GM21381 (cell line): ENCODE measurements at regions not wholly inside any gene's neighbourhood (a gene's known extent, or its start where the extent isn't known, plus 50 kb on each side); places are given as distances from the start of the nearest gene placed in this dataset.

Experiments
- ATAC-seq: cut with Tn5 transposase; IDR thresholded peaks from one replicate; pipeline ENCODE4 v1.9.1; 2021; ENCODE audit warnings: mild to moderate bottlenecking, moderate library complexity; ENCODE audit not compliant: unreplicated experiment

GRCh38 chr16:73505577-73505976 is 457.6 kb upstream of the ZFHX3 start:
- no peak for ATAC-seq

DNA sequence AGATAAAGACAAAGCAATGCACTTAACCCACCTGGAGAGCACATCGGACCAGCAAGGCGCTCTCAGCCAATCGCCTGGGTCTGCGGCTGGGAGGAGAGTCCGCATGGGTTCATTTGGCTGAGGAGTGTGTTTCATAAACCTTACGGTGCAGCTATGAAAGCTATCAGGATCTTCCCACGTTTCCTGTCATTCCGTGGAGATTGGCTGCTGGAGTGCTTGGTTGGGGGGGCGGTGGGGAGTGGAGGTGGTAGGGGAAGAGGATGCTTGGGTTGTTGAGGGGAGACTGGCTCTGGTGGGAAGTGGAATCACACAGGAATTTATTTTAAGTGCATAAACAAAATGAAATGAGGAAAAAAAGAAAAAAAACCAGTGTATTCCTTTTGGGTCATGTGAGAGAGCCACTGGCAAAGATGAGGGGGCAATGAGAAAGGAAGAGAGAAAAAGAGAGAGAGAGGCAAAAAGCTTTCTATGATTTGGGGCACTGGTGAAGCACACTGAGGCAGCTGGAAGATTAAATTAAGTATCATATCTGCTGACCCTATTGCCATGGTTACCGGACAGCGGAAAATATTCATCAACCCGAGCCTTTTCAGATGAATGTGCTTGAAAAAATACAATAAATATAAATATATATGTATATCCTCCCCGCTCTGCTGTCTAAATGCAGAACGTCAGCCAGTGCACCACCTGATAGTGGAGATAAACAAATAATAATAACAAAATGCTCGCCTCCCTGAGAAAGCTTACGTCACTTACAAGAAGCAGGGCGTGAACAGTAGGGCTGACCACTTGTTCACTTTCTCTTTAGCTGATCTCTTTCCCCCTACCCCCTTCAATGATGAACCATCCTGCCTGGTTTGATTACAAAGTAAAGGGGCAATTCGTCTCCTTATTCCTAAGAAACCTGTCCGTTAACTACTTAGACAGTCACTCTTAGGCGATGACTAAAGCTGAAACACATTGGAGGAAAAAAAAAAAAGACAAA is 457.0 kb upstream of the ZFHX3 start:
- no peak for ATAC-seq

GRCh38 chr16:73503093-73503492 is 455.2 kb upstream of the ZFHX3 start:
- no peak for ATAC-seq

DNA sequence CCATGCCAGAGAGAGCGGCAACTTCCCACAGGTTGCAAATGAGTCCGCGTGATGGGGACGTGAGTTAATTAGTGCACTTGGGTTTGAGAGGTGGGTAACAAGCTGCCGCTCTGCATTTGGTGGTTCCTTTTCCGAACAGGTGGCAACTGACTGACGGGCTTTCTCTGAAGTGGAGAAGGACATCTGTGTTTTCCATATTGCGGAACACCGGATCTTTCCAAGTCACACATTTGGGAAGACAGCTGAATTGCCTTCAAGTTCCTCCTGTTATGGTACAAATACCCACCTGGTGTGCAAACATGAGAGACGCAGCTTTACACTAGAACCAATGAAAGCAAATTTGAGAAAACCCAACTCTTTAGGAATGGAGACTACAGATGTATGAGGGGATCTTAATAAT is 451.3 kb upstream of the ZFHX3 start:
- ATAC-seq = no peak

- no peak for ATAC-seq
These were observed 438.0 kb upstream of the ZFHX3 start for GRCh38 chr16:73485880-73486279.

DNA sequence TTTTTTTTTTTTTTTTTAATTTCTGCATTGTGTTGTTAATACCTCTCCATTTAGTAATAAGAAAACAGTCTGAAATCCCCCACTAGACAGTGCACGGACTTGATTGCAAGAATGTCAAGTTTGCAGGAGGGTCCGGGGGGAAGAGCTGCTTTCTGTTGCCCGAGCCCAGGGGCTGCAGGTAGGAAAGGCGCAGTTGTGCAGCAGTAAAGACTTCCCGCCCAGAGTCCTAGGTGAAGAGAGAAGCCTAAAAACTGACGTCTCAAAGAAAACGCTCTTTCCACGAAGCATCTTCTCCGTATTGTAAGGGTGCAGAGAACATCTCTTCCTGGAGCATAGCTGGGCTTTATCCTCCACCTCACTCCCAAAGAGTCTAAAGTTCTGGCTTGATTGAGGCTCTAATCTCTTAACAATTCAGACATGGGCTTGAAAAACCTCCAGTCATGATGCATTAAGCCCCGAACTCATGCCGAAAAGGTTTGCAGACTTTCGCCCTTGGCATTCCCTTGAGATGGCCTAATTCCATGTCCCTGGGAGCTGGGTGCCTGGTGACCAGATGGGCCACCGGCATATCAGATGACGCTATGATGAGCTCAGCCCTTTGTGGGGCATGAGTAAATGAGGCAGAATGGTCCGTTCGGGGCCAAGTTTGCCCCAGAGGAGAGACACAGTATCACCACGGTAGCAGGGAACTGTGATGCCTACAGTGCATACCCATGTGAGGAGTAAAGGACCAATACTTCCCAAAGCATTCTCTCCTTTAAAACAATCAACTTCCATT is 436.2 kb upstream of the ZFHX3 start:
- no peak for ATAC-seq

GRCh38 chr16:73483076-73483791 is 435.3 kb upstream of the ZFHX3 start:
- no peak for ATAC-seq

DNA sequence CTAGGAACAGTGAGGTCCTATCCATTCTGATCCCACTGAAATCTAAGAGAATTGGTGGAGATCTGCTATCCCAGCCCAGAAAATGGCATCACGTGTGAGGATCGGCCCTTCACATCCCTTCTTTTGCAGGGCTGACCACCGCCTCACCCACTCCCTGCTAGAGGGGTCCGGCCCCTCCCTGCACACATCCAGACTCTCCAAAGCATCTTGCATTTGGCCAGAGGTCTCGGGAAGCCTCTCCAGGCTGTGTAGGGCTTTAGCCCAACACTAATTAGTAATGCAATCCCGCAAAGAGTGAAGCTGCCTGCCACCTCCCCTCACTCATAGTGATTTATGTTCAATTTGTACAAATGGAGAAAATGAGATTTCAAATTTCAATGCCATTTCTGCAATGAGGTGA is 434.4 kb upstream of the ZFHX3 start:
- ATAC-seq = no peak

GRCh38 chr16:73480381-73480780 is 432.5 kb upstream of the ZFHX3 start:
- ATAC-seq = no peak

- no peak for ATAC-seq
These were observed 425.8 kb upstream of the ZFHX3 start for GRCh38 chr16:73473713-73474112.

GRCh38 chr16:73464834-73465233 is 416.9 kb upstream of the ZFHX3 start:
- ATAC-seq = no peak

DNA sequence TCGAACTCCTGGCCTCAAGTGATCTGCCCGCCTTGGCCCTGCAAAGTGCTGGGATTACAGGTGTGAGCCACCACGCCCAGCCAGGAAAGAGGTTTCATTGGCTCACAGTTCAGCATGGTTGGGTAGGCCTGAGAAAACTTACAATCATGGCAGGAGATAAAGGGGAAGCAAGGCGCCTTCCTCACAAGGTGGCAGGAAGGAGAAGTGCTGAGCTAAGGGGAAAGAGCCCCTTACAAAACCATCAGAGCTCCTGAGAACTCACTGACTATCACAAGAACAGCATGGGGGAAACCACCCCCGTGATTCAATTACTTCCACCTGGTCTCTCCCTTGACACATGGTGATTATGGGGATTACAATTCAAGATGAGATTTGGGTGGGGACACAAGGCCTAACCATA is 411.7 kb upstream of the ZFHX3 start:
- ATAC-seq = no peak

DNA sequence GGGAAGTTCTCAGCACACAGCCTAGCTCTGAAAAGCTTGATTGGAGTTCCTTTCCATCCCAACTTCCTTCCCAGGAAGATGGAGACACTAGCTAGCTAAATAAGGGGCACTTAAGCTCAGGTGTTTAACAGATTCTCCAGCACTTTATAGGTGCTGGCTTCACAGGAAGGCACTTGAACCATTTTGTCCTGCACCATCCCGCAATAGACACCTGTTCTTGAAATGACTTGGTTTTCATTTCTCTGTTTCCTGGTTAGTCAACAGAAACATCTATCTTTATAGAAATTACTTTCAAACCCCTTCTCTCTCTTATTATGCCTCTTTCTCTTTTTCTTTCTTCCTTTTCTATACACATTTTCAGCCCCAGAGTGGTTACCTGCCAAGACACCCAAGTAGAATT is 409.9 kb upstream of the ZFHX3 start:
- ATAC-seq = no peak

DNA sequence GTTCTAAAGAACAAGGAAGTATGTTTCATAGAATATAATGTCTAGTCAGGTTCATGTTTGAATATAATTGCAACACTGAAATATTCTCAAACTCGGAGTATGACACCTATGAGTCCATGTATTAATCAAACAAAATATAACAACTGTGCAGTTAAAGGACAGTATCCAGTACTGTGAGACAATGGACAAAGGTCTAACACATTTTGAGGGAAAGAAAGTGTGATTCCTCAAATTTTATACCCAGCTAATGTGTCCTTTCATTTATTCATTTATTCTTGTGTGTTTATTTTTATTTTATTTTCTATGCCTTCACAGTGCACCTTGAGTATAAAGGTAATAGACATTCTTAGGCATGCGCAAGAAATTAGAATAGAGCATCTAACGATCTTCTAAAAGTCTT is 401.0 kb upstream of the ZFHX3 start:
- no peak for ATAC-seq

GRCh38 chr16:73447846-73448245 is 399.9 kb upstream of the ZFHX3 start:
- no peak for ATAC-seq

- no peak for ATAC-seq
These were observed 386.7 kb upstream of the ZFHX3 start for GRCh38 chr16:73434621-73435020.

DNA sequence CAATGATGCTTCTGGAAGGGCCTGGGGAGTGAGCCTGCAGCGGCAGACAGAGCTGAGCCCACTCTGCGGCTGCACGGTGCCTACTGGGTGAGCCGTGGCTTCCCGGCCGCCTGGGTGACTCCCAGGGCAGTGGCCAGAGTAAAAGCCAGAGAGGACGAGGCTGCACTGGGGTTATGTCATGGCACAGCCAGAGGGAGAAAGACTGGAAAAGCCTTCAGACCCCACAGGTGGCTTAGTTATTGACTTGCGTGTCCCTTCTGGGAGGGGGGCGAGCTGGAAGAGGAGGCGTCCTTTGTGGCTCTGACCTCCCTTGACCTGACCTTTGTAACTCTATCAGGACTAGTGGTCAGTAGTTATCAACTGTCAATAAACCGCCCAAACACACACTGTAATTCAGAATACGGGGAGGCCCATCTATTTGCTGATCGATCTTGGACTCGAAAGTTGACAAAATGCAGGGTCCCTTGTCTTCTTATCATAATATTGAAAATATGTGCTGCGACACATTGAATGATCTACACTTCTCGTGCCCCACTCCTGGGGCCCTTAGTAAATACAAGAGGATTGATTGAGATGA is 385.9 kb upstream of the ZFHX3 start:
- no peak for ATAC-seq

DNA sequence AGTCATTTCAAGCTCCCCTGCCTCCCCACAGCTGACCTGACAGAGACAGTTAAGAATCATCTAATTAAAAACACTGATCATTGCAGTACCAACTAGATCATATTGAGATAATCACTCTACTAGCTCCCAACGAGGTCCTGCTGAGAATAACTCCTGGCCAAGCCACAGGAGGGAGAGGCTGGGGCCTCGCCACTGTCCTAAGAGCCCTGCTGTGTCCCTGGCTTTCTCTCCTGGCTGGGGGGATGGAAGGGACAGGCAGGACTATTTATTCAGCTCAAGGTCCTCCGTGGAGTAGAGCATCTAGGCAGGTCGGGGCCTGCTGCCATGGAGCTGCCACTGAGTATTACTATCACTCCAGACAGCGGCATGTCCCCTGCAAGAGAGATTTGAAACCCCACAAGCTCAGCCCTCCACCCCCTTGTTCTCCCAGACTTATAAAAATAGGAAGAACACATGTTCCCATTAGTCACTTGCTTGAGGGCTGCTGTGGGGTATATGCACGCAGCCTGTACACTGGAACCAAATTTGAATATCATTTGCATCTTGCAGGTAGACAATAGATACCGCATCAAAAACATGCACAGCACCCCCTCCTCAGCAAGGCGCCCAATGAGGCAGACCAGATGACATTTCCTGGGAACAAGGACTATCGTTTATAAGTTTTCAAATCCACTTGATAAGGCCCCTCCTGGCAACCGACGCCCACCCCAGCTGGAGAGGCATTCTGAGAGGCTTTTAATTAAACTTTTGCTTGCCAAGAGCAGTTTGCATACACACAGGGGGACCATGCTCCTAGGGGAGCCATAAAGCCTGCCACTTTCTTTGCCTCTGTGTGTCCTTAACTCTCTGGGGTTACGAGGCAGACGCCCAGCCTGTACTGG is 385.2 kb upstream of the ZFHX3 start:
- ATAC-seq = no peak

DNA sequence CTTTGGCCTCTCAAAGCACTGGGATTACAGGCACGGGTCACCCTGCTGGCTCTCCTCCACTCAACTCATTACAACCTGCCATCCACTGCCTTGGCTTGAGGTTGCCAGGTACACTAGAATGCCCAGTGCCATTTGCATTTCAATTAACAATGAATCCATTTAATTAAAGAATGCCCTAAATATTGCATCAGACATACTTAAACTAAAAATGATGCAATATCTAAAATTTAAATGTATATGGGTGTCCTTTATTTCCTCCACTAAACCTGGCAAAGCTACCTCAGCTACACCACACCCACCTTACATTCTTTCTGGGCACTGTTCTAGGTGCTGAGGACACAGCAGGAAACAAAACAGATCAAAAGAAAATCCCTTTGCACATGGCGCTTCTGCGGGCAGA is 382.2 kb upstream of the ZFHX3 start:
- ATAC-seq = no peak

GRCh38 chr16:73428121-73428520 is 380.2 kb upstream of the ZFHX3 start:
- ATAC-seq = no peak
